Gastrocnemius medialis (tissue), 4 donors: ENCODE measurements at regions not wholly inside any gene's neighbourhood (a gene's known extent, or its start where the extent isn't known, plus 50 kb on each side); places are given as distances from the start of the nearest gene placed in this dataset.

ENCODE experiments used
- POLR2A ChIP-seq, 2 donors: fragments of 450-650 bp; IDR thresholded peaks; one replicate each; pipeline ENCODE4 v1.6.1; 2017; ENCODE audit warnings: antibody characterized with exemption in 2 of 2, mild to moderate bottlenecking in 2 of 2, moderate library complexity in 2 of 2
- TF ChIP-seq, protein P1 (sequence below), 5 experiments: fragments of 450-650 bp in 3 of 5; fragments of 200-600 bp in 2 of 5; sonication (generic) in 2 of 5; IDR thresholded peaks in 4 of 5; conservative IDR thresholded peaks in 1 of 5; 1 replicate in 4 of 5; 2 replicates in 1 of 5; pipeline ENCODE4 v1.5.1; 2016 to 2019; ENCODE audit warnings: antibody characterized with exemption in 5 of 5, mild to moderate bottlenecking in 3 of 5, moderate library complexity in 3 of 5

DNA sequence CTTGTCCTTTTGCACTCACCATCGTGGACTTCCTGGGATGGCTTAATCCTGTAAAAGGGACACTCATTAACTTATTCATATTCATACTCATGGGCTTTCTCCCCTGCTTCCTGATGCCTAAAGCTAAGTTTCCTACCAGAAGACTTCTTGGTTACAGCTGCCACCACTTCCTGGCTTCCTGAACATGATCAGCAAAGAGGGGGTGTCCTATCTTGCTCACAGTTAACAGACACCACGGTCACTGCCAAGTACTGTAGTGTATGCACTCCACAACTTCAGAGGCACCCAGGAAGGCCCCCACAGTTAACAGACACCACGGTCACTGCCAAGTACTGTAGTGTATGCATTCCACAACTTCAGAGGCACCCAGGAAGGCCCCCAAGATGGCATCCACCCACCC lies 177.8 kb downstream of the SIPA1L2 start:
- TF ChIP-seq, protein P1, sequence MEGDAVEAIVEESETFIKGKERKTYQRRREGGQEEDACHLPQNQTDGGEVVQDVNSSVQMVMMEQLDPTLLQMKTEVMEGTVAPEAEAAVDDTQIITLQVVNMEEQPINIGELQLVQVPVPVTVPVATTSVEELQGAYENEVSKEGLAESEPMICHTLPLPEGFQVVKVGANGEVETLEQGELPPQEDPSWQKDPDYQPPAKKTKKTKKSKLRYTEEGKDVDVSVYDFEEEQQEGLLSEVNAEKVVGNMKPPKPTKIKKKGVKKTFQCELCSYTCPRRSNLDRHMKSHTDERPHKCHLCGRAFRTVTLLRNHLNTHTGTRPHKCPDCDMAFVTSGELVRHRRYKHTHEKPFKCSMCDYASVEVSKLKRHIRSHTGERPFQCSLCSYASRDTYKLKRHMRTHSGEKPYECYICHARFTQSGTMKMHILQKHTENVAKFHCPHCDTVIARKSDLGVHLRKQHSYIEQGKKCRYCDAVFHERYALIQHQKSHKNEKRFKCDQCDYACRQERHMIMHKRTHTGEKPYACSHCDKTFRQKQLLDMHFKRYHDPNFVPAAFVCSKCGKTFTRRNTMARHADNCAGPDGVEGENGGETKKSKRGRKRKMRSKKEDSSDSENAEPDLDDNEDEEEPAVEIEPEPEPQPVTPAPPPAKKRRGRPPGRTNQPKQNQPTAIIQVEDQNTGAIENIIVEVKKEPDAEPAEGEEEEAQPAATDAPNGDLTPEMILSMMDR (IDR thresholded peaks at IDR 0.05 in 4 of 5, conservative IDR thresholded peaks at IDR 0.05 in 1 of 5): no peak
- TF ChIP-seq POLR2A (IDR thresholded peaks at IDR 0.05): no peak
